GM12873 (cell line): ENCODE measurements at regions not wholly inside any gene's neighbourhood (a gene's known extent, or its start where the extent isn't known, plus 50 kb on each side); places are given as distances from the start of the nearest gene placed in this dataset.

Source experiments
- TF ChIP-seq, protein P1 (sequence below): IDR thresholded peaks from 2 replicates; pipeline ENCODE4 v1.5.1; 2012; ENCODE audit warnings: low read depth, mild to moderate bottlenecking, moderate library complexity, low read length, control low read depth; ENCODE audit not compliant: insufficient read depth; ENCODE audit errors: missing control alignments

DNA sequence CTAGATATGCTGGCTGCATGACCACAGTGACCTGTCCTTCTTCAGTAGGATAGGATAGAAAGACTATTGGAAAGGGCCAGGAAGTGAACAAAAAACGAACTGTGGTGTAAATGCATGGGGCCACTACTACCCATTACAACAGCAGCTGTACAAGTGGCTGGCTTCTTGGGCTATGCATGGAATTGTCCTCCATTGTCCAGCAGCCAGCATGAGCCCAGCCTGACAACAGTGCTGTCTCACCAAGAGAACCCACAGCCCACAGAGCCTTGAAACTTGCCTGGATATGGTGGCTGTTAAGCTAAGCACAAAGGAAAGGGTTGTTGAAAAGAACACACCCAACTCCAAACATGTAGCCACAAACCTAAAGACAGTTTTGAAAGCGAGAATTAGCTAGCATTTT, 330.2 kb upstream of the F9 start:
- TF ChIP-seq, protein P1, sequence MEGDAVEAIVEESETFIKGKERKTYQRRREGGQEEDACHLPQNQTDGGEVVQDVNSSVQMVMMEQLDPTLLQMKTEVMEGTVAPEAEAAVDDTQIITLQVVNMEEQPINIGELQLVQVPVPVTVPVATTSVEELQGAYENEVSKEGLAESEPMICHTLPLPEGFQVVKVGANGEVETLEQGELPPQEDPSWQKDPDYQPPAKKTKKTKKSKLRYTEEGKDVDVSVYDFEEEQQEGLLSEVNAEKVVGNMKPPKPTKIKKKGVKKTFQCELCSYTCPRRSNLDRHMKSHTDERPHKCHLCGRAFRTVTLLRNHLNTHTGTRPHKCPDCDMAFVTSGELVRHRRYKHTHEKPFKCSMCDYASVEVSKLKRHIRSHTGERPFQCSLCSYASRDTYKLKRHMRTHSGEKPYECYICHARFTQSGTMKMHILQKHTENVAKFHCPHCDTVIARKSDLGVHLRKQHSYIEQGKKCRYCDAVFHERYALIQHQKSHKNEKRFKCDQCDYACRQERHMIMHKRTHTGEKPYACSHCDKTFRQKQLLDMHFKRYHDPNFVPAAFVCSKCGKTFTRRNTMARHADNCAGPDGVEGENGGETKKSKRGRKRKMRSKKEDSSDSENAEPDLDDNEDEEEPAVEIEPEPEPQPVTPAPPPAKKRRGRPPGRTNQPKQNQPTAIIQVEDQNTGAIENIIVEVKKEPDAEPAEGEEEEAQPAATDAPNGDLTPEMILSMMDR = no peak

DNA sequence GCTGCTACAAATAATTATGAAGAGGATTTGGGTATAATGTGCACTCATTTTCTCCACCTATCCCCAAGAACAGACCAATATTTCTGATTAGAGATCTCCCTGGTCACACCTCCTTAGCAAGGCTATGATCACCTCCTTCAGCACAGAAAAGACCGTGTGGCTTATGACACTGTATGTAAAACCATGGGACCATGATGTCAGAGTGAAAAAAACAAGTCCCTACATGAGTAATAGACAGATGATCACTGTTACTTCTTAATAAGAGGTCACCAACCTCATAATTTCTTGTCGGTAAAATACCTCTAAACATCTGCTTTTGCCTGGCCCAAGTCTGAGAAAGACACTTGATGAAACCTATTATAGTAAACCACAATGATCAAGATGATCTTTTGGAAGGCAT, 330.6 kb upstream of the F9 start:
- TF ChIP-seq, protein P1 = no peak

DNA sequence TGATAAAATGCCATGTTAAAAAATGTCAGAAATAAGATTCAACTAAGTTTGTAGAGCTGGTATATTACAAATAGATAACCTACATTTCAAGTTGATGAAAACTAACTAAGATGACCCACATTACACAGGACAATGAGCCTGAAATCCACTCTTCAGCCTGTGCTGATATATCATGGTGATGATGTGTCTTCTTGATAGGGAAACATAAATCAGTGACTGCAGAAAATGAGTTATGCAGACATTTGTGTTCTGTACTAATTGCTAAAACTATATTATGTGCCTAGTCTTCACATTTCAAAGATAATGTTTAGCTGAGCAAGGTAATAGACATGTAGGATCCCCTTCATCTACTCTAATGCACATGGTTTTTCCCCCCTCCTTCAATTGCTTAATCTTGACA, 331.6 kb upstream of the F9 start:
- TF ChIP-seq, protein P1 = no peak

DNA sequence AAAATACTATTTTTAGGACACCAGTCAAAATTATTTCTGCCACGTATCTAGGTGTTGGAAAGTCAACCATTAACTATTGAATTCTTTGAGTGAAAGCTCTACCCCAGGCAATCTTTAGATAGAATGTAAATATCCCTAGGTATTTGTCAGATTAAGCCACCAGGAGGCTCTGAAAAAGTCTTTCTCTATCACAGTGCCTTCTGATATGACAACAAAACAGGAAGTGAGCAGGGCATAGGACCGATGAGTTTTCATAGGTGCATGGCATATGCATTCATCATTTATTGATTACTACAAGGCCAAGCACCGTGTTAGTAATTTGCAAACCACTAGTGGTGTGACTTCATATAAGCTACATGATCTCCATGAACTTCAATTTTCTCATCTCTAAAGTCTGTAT, 333.6 kb upstream of the F9 start:
- TF ChIP-seq, protein P1 = no peak

DNA sequence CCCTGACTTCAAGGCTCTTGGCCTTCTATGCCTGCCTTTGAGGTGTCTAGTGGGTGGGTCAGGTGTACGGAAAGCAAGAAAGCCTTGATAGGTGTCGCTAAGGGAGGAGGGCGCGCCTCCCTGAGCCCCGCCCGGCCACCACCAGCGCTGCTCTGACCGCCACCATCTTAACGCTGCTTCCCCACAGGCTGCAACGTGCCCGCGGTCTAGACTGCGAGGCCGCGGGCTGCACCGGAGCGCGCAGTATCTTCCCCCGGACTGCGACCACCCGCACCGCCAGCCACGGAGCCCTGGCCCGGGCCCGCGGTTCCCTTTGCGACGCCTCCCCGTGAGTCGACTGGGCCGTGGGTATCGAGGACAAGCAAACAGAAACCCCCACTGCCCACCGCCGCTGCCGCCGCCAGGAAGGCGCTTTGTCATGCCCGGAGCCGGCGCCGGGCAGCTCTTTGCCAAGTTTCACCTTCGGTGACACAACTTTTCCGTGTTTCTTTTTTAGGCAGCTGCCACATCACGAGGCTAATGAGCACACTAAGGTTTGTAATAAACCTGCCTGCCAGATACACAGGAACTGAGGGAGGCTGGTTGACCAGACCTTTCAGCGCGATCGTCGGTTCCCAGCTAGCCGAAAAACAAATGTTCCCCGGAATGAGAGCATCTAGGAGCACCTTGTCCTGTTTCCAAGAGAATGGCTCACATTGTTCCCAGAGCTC, 335.8 kb upstream of the F9 start:
- TF ChIP-seq, protein P1 = no peak

DNA sequence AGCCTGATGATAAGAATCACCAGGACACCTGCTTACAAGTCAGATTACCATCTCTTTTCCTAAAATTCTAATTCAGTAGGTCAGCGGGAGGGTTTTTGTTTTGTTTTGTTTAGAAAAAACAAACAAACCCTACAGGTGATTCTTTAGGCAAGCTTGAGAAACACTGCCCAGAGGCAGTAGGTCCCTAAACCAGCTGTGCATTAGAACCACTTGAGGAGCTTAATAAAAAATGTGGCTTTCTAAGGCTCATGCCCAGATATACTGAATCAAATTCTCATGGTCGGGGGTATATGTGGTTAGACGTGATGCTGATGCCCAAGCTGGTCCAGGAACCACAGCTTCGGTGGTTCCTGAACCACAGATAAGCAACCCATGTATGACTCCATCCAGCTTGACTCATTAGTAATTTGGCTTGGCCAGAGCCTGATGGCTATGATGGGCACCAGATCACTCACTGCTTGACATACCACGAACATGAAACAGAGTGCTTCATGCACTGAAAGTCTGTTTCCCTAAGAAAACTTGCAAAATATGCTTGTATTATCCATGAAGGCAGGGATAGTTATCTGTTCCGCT, 338.1 kb upstream of the F9 start:
- TF ChIP-seq, protein P1 = no peak

DNA sequence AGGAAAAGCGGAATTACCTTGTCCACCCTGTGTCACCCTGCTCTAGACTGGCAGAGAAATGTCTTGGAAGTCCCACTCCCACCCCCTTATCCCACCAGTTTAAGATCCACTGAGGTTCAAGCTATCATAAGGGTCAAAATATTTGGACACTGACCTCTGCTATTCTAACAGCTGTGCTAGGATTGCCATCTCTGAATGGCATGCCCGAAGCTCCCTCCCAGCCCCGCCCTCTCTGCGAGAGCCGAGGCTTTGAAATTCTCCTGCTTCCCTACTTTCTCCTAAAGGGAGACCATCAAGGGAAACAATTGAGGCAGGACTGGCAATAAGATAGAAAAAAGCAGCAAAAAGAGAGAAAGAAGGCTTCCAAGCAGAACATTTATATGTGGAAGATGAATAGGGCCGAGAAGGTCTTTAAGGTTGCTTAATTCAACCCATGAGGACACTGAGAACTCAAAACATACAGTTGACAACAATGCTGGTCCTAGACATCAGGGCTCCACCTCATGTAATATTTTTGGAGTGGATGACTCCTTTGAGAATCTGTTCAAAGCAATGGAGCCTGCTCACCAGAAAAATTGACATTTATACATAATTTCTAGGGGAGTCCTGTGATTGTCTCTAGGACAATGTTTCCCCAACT, 338.7 kb upstream of the F9 start:
- TF ChIP-seq, protein P1 = no peak
